ENCODE measurements at regions not wholly inside any gene's neighbourhood (a gene's known extent, or its start where the extent isn't known, plus 50 kb on each side); places are given as distances from the start of the nearest gene placed in this dataset.
"Not testable (repeated sequence)": the region's sequence is repeated elsewhere in the genome, so short reads cannot be mapped to it uniquely, and the experiment has no call there.

DNA sequence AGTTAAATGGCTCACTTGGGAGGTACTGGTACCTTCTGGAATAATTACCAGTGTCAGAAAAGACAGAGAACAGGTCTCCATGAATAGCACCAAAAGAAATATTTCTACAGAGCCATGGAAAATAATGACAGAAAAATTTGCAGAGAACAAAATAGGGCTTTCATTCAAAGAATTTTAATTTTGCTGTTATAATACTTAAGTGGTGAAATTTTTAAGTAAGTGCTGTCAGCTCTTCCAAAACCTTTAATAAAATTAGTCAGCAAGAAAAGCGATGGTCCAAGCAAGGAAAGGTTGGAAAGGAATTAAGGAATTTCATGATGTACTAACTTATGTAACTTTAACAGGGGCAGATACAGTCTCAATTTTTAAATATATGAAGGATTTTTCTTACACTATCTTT is 359.2 kb downstream of the NR2F1-AS1 start:
- no peak overlapping the region for H3K4me3 Mint-ChIP-seq
- H3K27ac Mint-ChIP-seq, result no peak overlapping the region
- DNase-seq, result no peak
- no peaks in the 10 kb centered on the region for H3K36me3 Mint-ChIP-seq (ENCODE audit: insufficient read depth in 2 of 2)
- no peaks in the 10 kb centered on the region for H3K9me3 Mint-ChIP-seq
- H3K27me3 Mint-ChIP-seq (ENCODE audit: low read depth), result no peaks in the 10 kb centered on the region
- H3K4me1 Mint-ChIP-seq (ENCODE audit: low read depth), result no peaks in the 10 kb centered on the region
- no peak for ATAC-seq (replicated peaks in 1 of 2)

GRCh38 chr5:93220431-93220830 is 360.6 kb downstream of the NR2F1-AS1 start:
- no peaks in the 10 kb centered on the region for H3K9me3 Mint-ChIP-seq
- ATAC-seq (replicated peaks in 1 of 2) (no peak), DNase-seq (no peak)
- no peak overlapping the region for H3K27ac Mint-ChIP-seq
- H3K4me1 Mint-ChIP-seq (ENCODE audit: low read depth), result no peaks in the 10 kb centered on the region
- H3K27me3 Mint-ChIP-seq (ENCODE audit: low read depth), result no peaks in the 10 kb centered on the region
- no peak overlapping the region for H3K4me3 Mint-ChIP-seq
- H3K36me3 Mint-ChIP-seq (ENCODE audit: insufficient read depth in 2 of 2), result no peaks in the 10 kb centered on the region

DNA sequence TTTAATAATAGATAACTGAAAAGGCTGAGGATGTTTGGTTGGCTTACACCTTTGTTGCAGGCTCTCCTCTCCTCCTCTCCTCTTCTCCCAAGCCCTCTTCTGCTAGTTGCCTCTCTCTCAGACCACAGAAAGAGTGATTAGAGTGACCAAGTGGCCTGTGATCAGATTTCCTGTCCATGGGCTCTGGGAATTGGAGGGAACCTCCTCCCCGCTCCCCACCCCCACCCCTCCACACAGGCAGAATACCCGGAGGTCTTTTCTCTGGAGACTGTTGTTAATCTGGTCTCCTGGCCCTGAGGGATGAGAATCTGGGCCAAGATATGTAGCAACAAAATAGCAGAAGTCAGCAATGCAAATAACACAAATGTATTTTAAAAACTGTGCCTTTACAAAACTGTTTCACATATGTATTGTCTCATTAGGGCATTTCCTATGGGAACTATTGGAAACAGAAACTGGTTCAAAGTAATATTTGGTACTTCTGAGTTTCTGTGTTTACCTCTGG is 361.3 kb downstream of the NR2F1-AS1 start:
- DNase-seq, result no peak
- Mint-ChIP-seq H3K4me1 (ENCODE audit: low read depth) (no peaks in the 10 kb centered on the region), H3K36me3 (ENCODE audit: insufficient read depth in 2 of 2) (no peaks in the 10 kb centered on the region), H3K4me3 (no peak overlapping the region), H3K27ac (no peak overlapping the region), H3K9me3 (no peaks in the 10 kb centered on the region), H3K27me3 (ENCODE audit: low read depth) (no peaks in the 10 kb centered on the region)
- ATAC-seq (replicated peaks in 1 of 2), result no peak

- H3K27me3 Mint-ChIP-seq (ENCODE audit: low read depth), result not testable (repeated sequence)
Observed at GRCh38 chr5:93213111-93213794, 367.8 kb downstream of the NR2F1-AS1 start.

DNA sequence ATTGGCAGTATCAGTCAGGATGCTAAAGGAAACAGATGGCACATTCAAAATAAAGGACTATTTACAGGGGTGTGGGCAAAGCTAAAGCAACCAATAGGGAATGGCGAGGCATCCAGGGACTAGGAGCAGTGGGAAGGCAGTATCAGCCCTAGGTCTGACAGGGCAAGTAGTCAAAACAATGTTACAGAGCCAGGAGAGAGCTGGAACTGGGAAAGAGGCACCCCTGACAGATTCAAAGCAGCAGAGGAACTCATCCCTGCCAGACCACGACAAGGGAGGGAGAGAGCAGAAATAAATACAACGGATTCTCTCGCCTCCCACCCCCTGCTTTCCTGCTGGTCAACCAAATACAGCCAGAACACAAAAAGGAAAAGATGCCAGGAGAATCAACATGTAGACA is 371.5 kb downstream of the NR2F1-AS1 start:
- no peaks in the 10 kb centered on the region for H3K27me3 Mint-ChIP-seq (ENCODE audit: low read depth)
- H3K4me3 Mint-ChIP-seq, result no peak overlapping the region
- H3K36me3 Mint-ChIP-seq (ENCODE audit: insufficient read depth in 2 of 2), result no peaks in the 10 kb centered on the region
- peaks cover 2% of the 10 kb centered on the region in 2 donors for H3K9me3 Mint-ChIP-seq
- DNase-seq (no peak), ATAC-seq (replicated peaks in 1 of 2) (no peak)
- no peaks in the 10 kb centered on the region for H3K4me1 Mint-ChIP-seq (ENCODE audit: low read depth)
- no peak overlapping the region for H3K27ac Mint-ChIP-seq

More at GRCh38 chr5:93213111-93213794, 367.8 kb downstream of the NR2F1-AS1 start:
- not testable (repeated sequence) for H3K27ac Mint-ChIP-seq; H3K36me3 Mint-ChIP-seq (ENCODE audit: insufficient read depth in 2 of 2); ATAC-seq (replicated peaks in 1 of 2); H3K9me3 Mint-ChIP-seq; DNase-seq; H3K4me1 Mint-ChIP-seq (ENCODE audit: low read depth); H3K4me3 Mint-ChIP-seq

GRCh38 chr5:93208141-93208751 is 372.8 kb downstream of the NR2F1-AS1 start:
- H3K36me3 Mint-ChIP-seq (ENCODE audit: insufficient read depth in 2 of 2), result no peaks in the 10 kb centered on the region
- H3K27ac Mint-ChIP-seq, result no peak overlapping the region
- H3K4me1 Mint-ChIP-seq (ENCODE audit: low read depth), result no peaks in the 10 kb centered on the region
- no peak for ATAC-seq (replicated peaks in 1 of 2)
- H3K4me3 Mint-ChIP-seq, result no peak overlapping the region
- no peaks in the 10 kb centered on the region for H3K27me3 Mint-ChIP-seq (ENCODE audit: low read depth)
- peaks cover 2% of the 10 kb centered on the region in 2 donors for H3K9me3 Mint-ChIP-seq
- DNase-seq, result no peak

DNA sequence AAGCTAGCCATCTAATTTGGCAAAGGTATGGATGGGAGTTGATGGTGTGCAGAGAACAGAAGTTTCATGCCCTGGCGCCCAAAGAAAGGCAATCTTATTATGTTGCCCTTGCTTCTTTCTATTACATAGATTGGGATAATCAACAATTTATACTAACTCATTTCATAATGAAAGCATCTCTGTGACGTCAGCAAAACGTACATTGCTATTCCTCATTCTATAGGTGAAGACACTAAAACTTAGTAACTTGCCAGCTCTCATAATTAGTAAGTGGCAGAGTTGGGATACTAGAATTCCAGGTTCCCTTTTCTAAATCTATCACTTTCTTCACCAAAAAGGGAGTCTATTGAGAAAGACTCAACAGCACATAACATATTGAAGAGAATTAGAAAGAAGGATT is 374.8 kb downstream of the NR2F1-AS1 start:
- DNase-seq (no peak), ATAC-seq (replicated peaks in 1 of 2) (no peak)
- peaks cover 2% of the 10 kb centered on the region in 2 donors for H3K9me3 Mint-ChIP-seq
- H3K27me3 Mint-ChIP-seq (ENCODE audit: low read depth), result no peaks in the 10 kb centered on the region
- no peak overlapping the region for H3K27ac Mint-ChIP-seq
- no peak overlapping the region for H3K4me3 Mint-ChIP-seq
- no peaks in the 10 kb centered on the region for H3K36me3 Mint-ChIP-seq (ENCODE audit: insufficient read depth in 2 of 2)
- no peaks in the 10 kb centered on the region for H3K4me1 Mint-ChIP-seq (ENCODE audit: low read depth)

GRCh38 chr5:93201061-93201460 is 380.0 kb downstream of the NR2F1-AS1 start:
- Mint-ChIP-seq H3K27ac (no peak overlapping the region), H3K9me3 (peaks cover 0 to 2% of the 10 kb centered on the region in 2 donors), H3K27me3 (ENCODE audit: low read depth) (no peaks in the 10 kb centered on the region), H3K4me1 (ENCODE audit: low read depth) (no peaks in the 10 kb centered on the region), H3K36me3 (ENCODE audit: insufficient read depth in 2 of 2) (no peaks in the 10 kb centered on the region), H3K4me3 (no peak overlapping the region)
- DNase-seq, result no peak
- no peak for ATAC-seq (replicated peaks in 1 of 2)

- ATAC-seq (replicated peaks in 1 of 2) (no peak), DNase-seq (no peak)
- no peak overlapping the region for H3K27ac Mint-ChIP-seq
- no peaks in the 10 kb centered on the region for H3K4me1 Mint-ChIP-seq (ENCODE audit: low read depth)
- H3K36me3 Mint-ChIP-seq (ENCODE audit: insufficient read depth in 2 of 2), result no peaks in the 10 kb centered on the region
- no peaks in the 10 kb centered on the region for H3K9me3 Mint-ChIP-seq
- H3K27me3 Mint-ChIP-seq (ENCODE audit: low read depth), result no peaks in the 10 kb centered on the region
- no peak overlapping the region for H3K4me3 Mint-ChIP-seq
Observed at GRCh38 chr5:93196986-93197385, 384.0 kb downstream of the NR2F1-AS1 start.

DNA sequence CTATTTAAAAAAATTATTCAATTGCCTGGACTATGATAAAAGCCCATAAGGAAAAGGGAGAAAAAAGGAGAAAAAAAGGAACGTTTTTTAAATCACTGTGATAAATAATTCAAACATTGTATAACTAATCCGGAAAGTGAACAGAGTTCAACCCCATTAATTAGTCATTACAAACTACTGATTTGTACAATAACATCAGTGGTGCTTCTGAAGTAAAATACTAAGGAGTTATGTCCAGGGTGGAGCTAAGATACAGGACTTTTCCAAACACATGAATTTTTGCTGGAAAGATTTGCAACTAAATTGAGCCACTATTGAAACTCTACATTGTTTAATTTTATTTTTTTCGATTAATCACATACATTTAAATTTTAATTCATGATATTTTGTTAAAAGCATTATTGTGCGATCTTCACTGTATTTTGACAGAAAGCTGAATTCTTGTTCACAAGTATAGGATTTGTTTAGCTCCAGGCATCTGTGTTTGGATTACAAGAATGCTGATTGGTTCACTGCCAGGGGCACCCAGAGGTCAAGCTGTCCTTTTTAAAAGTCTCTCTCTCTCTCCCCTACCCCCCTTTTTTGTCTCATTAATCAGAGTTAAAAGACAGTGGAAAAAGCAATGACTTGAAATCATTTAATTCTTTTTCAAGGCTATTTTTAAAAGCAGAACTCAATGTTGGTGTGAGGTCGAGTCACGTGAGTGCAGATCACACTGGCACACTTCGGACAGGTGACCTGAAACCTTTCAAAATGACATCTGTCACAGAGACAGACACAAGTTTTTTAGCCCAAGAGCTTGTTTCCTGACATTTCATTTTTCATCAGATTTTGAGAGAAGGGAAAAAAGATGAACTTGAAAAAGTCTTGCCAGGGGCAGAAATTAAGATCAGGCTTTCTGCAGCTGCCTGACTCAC is 387.3 kb downstream of the NR2F1-AS1 start:
- Mint-ChIP-seq H3K4me1 (ENCODE audit: low read depth) (no peaks in the 10 kb centered on the region), H3K36me3 (ENCODE audit: insufficient read depth in 2 of 2) (no peaks in the 10 kb centered on the region), H3K9me3 (peaks cover 0 to 2% of the 10 kb centered on the region in 2 donors), H3K4me3 (no peak overlapping the region), H3K27ac (no peak overlapping the region), H3K27me3 (ENCODE audit: low read depth) (no peaks in the 10 kb centered on the region)
- ATAC-seq (replicated peaks in 1 of 2), result no peak
- no peak for DNase-seq

DNA sequence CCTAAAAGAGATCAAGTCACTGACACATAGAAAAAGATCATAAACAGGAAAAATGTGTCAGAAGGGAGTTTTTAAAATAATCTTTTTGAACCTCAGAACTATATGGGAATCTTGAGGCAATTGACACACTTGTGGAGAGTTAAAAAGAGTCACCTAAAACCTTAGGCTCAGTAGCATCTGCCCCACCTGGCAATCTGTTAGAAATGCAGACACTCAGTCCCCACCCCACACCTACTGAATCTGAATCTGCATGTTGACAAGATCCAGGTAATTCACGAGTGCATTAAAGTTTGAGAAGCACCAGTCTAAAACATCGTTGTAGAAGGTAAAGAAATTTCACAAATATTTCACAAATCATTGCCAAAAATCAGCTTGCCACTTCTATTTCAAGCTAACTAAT is 388.3 kb downstream of the NR2F1-AS1 start:
- no peak overlapping the region for H3K4me3 Mint-ChIP-seq
- no peaks in the 10 kb centered on the region for H3K36me3 Mint-ChIP-seq (ENCODE audit: insufficient read depth in 2 of 2)
- DNase-seq, result no peak
- no peaks in the 10 kb centered on the region for H3K27me3 Mint-ChIP-seq (ENCODE audit: low read depth)
- no peak for ATAC-seq (replicated peaks in 1 of 2)
- peaks cover 0 to 4% of the 10 kb centered on the region in 2 donors for H3K9me3 Mint-ChIP-seq
- H3K27ac Mint-ChIP-seq, result no peak overlapping the region
- no peaks in the 10 kb centered on the region for H3K4me1 Mint-ChIP-seq (ENCODE audit: low read depth)

DNA sequence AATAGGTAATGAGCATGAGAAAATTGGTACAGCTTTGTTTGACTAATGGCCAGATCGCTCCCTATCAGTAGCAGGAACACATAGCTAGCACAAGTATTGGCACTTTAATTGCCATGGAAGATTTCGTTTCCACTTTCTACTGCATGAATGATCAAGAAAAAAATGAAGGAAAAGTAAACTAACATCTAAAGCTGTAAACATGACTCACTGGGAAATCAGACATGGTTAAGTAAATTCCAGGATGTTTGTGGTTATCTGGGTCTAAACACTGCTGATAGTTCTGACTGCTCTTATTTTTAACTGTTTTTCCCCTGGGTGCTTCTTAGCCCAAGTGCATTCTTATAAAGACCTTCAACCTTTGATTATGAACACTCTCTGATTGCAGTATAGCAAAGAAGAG is 388.9 kb downstream of the NR2F1-AS1 start:
- Mint-ChIP-seq H3K9me3 (peaks cover 0 to 4% of the 10 kb centered on the region in 2 donors), H3K4me3 (no peak overlapping the region), H3K27ac (no peak overlapping the region), H3K27me3 (ENCODE audit: low read depth) (no peaks in the 10 kb centered on the region), H3K4me1 (ENCODE audit: low read depth) (no peaks in the 10 kb centered on the region), H3K36me3 (ENCODE audit: insufficient read depth in 2 of 2) (no peaks in the 10 kb centered on the region)
- ATAC-seq (replicated peaks in 1 of 2) (no peak), DNase-seq (no peak)
